Right lobe of liver (tissue), 6 donors: ENCODE measurements at regions not wholly inside any gene's neighbourhood (a gene's known extent, or its start where the extent isn't known, plus 50 kb on each side); places are given as distances from the start of the nearest gene placed in this dataset.

Source experiments
- ATAC-seq, 4 donors: fragments of 200-7000 bp; cut with Tn5 transposase; one replicate each; pipeline ENCODE4 v1.9.1; 2020; ENCODE audit warnings: mild to moderate bottlenecking in 4 of 4, moderate library complexity in 4 of 4
- DNase-seq, 3 donors: peaks; one replicate each; pipeline ENCODE4 v3.0.0-alpha.2; 2020
- H3K27ac ChIP-seq, 3 donors: fragments of 200-600 bp; one replicate each; pipeline ENCODE4 v1.8.0; 2022
- H3K27me3 ChIP-seq, 2 donors: fragments of 200-600 bp; one replicate each; pipeline ENCODE4 v1.8.0; 2022
- H3K36me3 ChIP-seq, 4 donors: fragments of 200-600 bp; sonication (generic) in 1 of 4; one replicate each; pipeline versions ENCODE4 v1.5.1 to v1.8.0; 2017 to 2022; ENCODE audit warnings: control low read depth in 1 of 4
- H3K4me1 ChIP-seq, 4 donors: fragments of 200-600 bp; sonication (generic) in 1 of 4; one replicate each; pipeline versions ENCODE4 v1.5.1 to v1.8.0; 2017 to 2022; ENCODE audit warnings: control low read depth in 1 of 4
- H3K4me3 ChIP-seq, 3 donors: fragments of 200-600 bp; one replicate each; pipeline ENCODE4 v1.8.0; 2022
- H3K9me3 ChIP-seq, 4 donors: fragments of 200-600 bp; sonication (generic) in 1 of 4; one replicate each; pipeline versions ENCODE4 v1.5.1 to v1.8.0; 2017 to 2022; ENCODE audit warnings: control low read depth in 1 of 4
- POLR2A ChIP-seq: fragments of 450-650 bp; IDR thresholded peaks from one replicate; pipeline ENCODE4 v1.6.1; 2017; ENCODE audit warnings: antibody characterized with exemption, mild to moderate bottlenecking
- WGBS: methylation state at CpG from one replicate; pipeline ENCODE4 v1.1.6; 2018; ENCODE audit warnings: low coverage, low lambda C conversion rate; ENCODE audit not compliant: insufficient coverage; ENCODE audit errors: missing lambda C conversion rate; 5-methylcytosine and 5-hydroxymethylcytosine counted together
- intact Hi-C, 2 donors: fragments of 100-400 bp; cut with DNase I; formaldehyde crosslinking; loops; one replicate each; pipeline versions ENCODE4 v1.11.2 to v1.14.1; 2022
- TF ChIP-seq, protein P1 (sequence below), 4 donors: fragments of 200-600 bp in 3 of 4; fragments of 450-650 bp in 1 of 4; IDR thresholded peaks; one replicate each; pipeline versions ENCODE4 v1.5.1 to v1.8.0; 2016 to 2022; ENCODE audit warnings: antibody characterized with exemption in 4 of 4, mild to moderate bottlenecking in 2 of 4
- donor health status: DM: no; HTN: yes; CAD: no.
- donor health status: DM: no; HTN: no; CAD: no.
- donor health status: DM: no; HTN: no; CAD: no.
- donor health status: DM: no; HTN: yes; CAD: no.
- donor health status: DM: no; HTN: yes; CAD: no.

DNA sequence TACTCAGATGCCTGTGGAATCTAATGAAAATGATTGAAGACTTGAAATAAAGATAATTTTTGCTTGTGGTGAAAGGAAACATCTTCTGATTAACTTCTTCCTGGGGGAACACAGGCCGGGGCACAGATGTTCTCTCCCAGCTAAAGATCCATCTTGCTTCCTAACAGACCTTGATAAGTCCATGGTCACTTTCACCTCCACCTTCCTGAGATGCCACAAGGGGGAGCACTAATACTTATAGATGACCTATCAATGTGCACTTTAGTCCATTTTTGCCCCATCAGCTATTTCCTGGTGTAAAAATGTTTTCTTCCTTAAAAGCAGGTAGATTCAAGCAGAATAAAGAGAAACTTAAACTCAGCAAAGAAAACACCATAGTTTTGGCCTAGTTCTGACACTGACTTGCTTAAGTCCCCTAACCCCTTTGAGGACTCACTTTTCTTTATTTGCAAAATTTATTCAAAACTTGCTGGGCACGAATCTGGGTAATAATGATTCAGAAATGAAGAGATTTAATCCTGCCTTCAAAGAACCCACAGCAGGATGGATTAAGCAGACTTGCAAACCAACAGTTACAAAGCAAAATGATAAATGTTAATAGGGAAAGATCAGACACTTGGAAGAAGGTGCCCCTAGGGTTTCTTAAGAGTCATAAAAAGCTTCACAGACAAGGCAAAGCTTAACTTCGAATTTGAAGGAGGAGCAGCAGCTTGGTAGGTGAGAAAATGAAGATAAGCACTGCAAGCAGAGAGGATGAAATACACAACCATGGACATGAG is 158.7 kb downstream of the RAB38 start:
- intact Hi-C loops, result no loop called here
- DNase-seq (peak in 2 of 3 donors; percentile 27 to 73), ATAC-seq (peak; percentile 94 to 100 (median 96))
- Histone ChIP-seq H3K36me3 (no peaks in the 10 kb centered on the region), H3K27me3 (no peaks in the 10 kb centered on the region), H3K27ac (no peak overlapping the region), H3K4me1 (no peaks in the 10 kb centered on the region), H3K9me3 (no peaks in the 10 kb centered on the region), H3K4me3 (no peak overlapping the region)
- 25% methylated on average over 3 of the region's 3 CpGs for WGBS
- TF ChIP-seq, protein P1, sequence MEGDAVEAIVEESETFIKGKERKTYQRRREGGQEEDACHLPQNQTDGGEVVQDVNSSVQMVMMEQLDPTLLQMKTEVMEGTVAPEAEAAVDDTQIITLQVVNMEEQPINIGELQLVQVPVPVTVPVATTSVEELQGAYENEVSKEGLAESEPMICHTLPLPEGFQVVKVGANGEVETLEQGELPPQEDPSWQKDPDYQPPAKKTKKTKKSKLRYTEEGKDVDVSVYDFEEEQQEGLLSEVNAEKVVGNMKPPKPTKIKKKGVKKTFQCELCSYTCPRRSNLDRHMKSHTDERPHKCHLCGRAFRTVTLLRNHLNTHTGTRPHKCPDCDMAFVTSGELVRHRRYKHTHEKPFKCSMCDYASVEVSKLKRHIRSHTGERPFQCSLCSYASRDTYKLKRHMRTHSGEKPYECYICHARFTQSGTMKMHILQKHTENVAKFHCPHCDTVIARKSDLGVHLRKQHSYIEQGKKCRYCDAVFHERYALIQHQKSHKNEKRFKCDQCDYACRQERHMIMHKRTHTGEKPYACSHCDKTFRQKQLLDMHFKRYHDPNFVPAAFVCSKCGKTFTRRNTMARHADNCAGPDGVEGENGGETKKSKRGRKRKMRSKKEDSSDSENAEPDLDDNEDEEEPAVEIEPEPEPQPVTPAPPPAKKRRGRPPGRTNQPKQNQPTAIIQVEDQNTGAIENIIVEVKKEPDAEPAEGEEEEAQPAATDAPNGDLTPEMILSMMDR (IDR thresholded peaks at IDR 0.05), result peak; percentile 72 to 86 (median 84)
- no peak for TF ChIP-seq POLR2A

GRCh38 chr11:88015170-88015569 is 160.1 kb downstream of the RAB38 start:
- no peaks in the 10 kb centered on the region for H3K4me1 ChIP-seq
- TF ChIP-seq POLR2A, result no peak
- TF ChIP-seq, protein P1 (IDR thresholded peaks at IDR 0.05), result no peak
- DNase-seq, result no peak
- no peak overlapping the region for H3K4me3 ChIP-seq
- no peak for ATAC-seq
- WGBS, result 49% methylated on average over 2 of the region's 2 CpGs
- H3K9me3 ChIP-seq, result no peaks in the 10 kb centered on the region
- H3K27me3 ChIP-seq, result no peaks in the 10 kb centered on the region
- no peak overlapping the region for H3K27ac ChIP-seq
- H3K36me3 ChIP-seq, result no peaks in the 10 kb centered on the region
- intact Hi-C loops, result no loop called here

GRCh38 chr11:88013508-88014065 is 161.7 kb downstream of the RAB38 start:
- Histone ChIP-seq H3K4me1 (no peaks in the 10 kb centered on the region), H3K27me3 (no peaks in the 10 kb centered on the region), H3K9me3 (no peaks in the 10 kb centered on the region), H3K36me3 (no peaks in the 10 kb centered on the region), H3K27ac (no peak overlapping the region), H3K4me3 (no peak overlapping the region)
- intact Hi-C loops, result no loop called here
- no peak for ATAC-seq
- WGBS, result 64% methylated on average over 3 of the region's 3 CpGs
- TF ChIP-seq, protein P1 (IDR thresholded peaks at IDR 0.05), result no peak
- TF ChIP-seq POLR2A, result no peak
- no peak for DNase-seq

DNA sequence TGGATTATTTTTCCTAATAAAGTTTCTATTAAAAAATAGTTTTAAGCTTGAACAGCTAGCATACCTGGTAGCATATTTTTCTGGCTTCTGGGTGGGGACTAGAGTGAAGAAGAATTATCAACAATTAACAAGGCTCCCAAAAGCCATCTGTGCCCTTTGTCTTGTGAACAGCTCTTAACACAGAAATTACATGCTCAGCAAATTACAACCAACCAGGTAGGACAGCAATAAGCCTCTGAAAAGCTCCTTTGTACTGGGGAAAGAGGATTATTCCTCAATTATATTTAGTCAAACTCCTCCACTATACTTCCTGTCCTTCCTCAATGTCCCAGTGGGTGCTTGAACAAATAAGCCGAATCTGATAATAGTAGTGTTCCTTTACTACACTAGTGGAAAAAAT is 162.8 kb downstream of the RAB38 start:
- no peaks in the 10 kb centered on the region for H3K9me3 ChIP-seq
- H3K4me1 ChIP-seq, result no peaks in the 10 kb centered on the region
- ATAC-seq (no peak), DNase-seq (no peak)
- H3K4me3 ChIP-seq, result no peak overlapping the region
- H3K36me3 ChIP-seq, result no peaks in the 10 kb centered on the region
- intact Hi-C loops, result no loop called here
- 75% methylated on average over 1 of the region's 1 CpG for WGBS
- TF ChIP-seq POLR2A, result no peak
- TF ChIP-seq, protein P1 (IDR thresholded peaks at IDR 0.05), result no peak
- no peak overlapping the region for H3K27ac ChIP-seq
- no peaks in the 10 kb centered on the region for H3K27me3 ChIP-seq
